NCI-H2107 treated with DMSO at 0.1 percent for 48 hours (cell line): ENCODE measurements at regions not wholly inside any gene's neighbourhood (a gene's known extent, or its start where the extent isn't known, plus 50 kb on each side); places are given as distances from the start of the nearest gene placed in this dataset.
A peak's percentile ranks its signal among the peaks of the same experiment; 100 is the strongest.

Source experiments
- DNase-seq: peaks from one replicate; lab custom pipeline; 2025; ENCODE audit not compliant: unreplicated experiment; lab: John Stamatoyannopoulos, UW

DNA sequence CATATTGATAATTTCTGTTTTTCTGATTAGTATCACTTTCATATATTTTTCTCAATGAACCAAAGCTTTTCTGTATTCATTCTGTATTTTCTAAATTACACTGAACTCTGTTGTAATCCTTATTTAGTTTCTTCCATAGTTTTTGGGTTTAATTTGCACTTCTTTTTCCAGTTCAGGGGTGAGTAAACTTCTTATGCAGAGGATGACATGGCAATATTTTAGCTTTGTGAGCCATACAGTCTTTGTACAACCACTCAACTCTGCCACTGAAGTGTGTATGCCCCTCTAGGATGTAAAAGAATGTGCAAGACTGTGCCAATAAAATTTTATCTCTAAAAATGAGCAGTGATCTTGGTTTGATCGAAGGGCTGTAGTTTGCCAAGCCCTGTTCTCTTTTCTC lies 239.0 kb upstream of the CITED2 start:
- DNase-seq = no peak

DNA sequence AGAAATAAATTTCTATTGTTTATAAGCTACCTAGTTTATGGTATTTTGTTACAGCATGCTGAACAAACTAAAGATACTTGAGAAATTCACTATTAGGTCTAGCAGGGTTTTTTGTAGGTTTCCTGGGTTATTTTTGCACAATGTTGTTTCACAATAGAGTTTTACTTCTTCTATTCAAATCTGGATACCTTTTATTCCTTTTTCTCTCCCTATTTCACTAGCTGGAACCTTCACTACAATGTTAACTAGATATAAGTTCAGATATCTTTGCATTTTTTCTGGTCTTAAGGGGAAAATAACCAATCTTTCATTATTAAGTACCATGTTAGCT lies 237.7 kb upstream of the CITED2 start:
- no peak for DNase-seq

DNA sequence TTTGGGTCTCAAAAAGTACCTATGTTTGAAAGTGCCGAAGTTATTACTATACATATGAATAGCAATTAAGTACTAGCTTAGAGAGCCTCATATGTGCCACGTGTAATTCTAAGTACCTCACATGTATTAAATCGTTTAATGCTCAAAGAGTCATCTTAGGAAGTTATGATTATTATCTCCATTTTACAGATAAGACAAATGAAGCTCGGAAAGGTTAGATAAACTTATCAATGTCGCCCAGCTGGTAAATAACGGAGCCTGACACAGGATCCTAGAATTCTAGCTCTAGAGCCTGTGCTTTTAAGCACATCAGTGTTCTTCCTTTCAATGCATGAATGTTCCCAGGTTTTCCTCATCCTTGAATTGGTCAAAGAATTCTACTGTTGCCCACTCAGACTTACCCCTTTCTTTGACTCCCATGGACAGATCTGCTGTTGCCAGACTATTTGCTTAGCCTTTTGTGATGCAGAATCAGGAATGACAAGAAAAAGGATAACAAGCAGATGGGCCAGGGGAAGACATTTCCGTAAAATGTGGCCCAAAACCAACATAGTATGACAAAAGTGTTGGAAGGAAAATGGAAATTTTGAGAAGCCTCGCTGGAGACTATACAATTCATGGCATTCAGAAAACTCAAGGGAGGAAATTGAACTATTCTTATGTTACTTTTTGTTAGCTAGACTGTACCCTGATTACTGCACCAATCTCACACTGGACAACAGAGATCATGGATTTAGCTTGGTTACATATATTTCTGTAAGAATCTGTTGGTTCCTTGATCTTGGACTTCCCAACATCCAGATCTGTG lies 237.1 kb upstream of the CITED2 start:
- DNase-seq = no peak

DNA sequence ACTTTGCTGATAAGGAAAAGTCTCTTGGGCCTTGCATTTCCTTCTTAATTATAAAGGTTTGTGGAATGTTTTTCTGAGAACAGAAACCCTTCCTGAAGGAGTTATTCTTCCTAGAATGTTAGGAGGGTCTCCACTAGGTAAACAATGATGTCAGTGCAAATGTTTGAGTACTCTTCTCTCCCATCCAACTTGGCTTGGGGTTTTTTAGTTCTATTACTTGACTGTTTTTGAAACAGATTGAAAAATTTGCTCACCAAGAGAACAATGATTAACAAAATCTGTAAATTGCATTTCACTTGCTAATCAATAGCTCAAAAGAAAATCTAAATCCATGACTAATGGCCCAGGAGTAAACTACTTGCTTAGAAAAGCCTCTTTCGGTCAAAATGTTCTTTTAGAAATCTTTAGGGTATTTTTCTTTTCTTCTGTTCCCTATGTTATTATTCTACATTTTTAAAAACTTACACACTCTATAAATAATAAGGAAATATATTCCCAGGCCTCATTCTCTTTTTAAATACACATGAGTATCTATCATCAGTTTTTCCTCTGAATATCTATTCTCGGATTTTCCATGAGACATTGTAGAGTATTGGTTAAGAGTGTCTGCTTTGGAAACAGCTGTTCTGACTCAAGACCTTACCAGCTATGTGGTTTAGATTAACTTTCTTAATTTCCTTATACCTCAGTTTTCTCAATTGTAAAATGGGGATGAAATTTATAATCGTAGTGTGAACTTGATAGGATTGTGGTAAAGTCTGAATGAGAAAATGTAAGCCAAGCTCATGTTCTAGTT lies 234.2 kb upstream of the CITED2 start:
- no peak for DNase-seq

DNA sequence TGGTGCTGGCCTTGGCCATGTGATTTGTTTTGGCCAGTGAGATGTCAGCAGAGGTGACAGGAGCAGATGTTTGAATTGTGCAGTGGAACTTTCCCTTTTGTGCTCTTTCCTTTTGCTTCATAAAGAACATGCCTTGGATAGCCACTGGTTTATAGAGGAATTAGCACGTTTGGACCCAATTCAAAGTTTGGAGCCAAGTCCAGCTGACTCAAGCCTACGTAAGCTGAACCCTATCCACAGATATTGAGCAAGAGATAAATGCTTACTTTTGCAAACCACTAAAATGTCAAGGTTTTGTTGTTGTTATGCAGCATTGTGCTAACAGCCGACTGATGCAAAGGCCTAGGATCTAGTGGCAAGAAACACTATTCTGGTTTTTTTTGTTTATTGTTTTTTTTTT lies 230.9 kb upstream of the CITED2 start:
- no peak for DNase-seq

DNA sequence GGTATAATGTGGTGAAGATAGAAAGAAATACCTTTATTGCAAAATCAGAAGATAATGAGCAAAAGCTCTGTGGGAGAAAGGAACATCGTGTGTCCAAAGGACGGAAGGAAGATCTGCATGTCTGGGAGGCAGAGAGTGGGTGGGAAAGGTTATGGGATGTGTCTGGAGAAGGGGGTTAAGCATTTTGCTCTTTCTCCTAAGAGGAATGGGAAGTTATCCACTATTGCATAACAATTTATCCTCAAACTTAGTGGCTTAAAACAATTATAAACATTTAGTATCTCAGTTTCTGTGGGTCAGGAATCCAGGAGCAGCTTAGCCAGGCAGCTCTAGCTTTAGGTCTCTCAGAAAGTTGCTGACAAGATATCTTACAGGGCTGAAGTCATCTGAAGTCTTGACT lies 229.1 kb upstream of the CITED2 start:
- DNase-seq = no peak

DNA sequence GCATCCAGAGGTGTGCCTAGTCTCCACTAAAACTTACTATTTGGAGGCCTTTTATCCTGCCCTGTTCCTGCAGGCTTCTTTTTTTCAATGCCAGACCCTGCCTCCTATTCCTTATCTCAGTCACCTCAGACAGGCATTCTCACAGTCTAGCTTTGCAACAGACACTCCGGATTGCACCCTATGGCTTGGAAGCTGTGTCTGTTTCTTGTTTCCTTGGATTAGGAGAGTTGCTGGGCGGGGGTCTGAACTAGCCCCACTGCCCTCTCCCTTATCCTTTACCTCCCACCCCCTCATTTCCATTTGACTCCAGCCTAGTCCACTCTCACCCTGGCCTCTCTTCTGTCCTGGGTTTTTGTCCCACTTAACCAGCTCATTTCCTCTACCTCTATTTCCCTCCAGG lies 228.1 kb upstream of the CITED2 start:
- no peak for DNase-seq

DNA sequence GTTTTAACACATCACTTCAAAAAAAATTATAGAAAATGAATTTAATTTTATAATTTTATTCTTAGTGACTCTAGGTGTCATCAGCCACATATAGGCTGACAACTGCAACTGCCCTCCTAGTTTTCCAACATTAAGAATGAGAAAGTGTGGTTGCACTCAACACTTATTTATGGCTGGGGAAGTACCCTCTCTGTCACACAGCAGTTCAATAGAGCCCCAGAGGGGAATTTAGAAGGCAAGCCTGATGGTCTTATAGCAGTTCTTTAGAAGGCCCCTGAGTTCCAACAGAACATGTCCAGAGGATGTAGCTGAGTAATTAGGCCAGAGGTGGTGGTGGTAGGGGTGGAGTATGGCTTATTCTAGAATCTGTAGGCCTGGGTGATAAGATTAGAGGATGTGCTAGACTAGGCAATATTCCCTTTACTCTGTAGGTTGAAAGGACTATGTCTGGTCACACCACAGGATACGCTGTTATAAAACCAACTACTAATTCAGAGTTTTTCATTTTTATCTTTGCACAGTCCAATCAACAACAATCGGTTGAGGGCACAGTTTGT lies 226.5 kb upstream of the CITED2 start:
- no peak for DNase-seq

DNA sequence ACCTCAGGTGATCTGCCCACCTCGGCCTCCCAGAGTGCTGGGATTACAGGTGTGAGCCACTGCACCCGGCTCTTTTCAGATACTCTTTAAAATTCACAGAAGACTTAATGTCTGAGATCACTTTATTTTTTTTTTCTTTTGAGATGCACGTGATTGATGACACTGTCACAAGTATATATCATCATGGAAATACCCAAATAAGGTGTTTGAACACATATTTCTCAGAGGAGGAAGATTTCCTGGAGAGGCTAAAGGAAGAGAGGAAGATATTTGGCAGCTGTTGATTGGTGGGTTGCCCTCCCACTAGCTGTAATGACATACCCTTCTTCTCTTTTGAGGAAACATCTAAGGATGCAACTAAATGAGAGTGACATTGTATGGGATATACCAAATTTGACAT lies 225.9 kb upstream of the CITED2 start:
- DNase-seq = no peak

DNA sequence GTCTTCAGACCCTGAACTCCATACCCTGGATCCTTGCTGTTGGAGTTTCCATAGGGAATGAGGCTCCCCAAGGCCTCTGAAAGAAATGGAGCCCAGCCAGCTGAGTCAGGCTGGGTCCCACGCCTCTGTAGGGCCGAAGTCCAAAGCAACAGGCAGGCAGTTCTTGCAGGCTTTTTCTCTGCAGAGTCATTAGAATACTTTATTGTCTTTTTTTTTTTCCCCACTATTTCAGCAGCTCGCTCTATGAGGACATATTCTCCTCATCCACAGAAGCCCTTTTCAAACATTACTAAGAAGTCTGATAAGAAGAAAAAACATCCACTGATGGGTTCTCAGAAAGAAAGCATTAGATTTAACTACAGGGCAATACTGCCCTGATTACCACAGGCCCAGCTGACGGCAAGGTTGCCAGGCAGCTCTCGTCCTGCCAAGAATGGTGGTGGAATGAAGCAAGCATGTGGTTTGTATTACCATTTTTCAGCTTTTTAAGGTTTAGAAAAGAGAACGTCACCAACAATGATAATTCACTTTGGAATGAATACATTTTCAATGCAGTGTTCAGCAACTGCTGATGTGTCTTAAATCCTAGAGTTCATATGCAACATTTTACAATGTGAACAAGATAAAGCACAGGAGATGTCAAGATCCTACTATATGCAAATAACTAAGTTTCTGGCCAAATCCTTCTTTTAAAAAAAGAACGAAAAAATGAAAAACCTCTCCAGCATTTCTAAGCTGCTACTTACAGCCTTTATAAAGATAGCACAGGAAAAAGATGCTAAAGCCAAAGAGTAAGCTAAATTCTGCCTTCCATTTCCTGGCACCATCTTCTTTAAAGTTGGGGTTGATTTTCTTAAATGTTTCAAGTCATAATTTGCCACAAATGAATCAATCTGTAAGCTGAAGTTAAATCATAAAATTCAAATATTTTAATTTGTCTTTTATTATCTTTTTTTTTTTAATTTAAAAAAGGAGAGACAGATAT lies 223.6 kb upstream of the CITED2 start:
- no peak for DNase-seq

DNA sequence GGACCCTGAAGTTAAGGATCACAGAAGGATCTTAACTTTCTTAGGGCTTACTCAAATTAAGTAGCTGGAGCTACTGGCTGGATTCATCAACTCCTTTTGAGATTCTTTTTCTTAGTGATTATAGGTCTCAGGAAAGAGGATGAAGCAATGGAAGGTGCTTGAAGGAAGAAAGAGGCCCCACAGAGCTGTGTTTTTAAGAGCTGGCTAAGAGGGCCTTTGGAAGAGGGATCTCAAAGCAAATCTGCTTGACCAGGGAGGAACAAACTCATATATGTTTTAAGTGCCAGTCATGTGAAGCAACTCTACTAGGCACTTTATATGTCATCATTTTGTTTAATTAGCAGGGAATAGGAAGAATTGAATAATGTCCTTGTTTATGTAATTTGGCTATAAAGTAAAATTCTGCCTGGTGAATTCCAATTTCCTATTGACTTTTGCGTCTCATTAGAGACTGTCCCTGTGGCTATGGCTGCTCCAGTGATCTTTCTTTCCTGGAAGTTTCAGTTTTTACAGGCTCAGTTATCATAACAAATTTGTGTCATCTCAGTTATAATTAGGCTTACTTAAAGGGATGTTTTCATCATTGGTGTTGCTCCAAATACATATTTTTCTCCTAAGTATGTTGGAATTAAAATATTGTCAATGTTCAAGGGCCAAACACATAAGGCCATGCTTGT lies 222.8 kb upstream of the CITED2 start:
- DNase-seq = no peak

DNA sequence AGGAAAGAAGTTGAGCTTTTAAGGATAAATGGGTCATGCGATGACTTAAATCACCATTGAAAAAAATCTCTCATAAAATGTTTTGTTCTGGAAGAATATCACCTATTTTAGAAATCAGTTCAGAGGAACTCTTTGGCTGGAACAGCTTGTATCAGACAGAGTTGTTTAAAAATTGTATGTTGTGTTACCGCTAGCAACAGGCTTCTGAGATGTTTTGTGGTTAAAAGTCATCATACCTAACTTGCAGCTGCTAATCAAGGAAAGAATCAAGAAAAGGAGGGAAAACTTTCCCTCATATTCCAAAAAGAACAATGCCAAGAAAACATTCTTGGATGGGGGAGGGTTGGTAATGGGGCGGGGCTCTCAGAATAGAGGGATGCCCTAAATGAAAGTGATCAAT lies 220.7 kb upstream of the CITED2 start:
- DNase-seq = no peak

DNA sequence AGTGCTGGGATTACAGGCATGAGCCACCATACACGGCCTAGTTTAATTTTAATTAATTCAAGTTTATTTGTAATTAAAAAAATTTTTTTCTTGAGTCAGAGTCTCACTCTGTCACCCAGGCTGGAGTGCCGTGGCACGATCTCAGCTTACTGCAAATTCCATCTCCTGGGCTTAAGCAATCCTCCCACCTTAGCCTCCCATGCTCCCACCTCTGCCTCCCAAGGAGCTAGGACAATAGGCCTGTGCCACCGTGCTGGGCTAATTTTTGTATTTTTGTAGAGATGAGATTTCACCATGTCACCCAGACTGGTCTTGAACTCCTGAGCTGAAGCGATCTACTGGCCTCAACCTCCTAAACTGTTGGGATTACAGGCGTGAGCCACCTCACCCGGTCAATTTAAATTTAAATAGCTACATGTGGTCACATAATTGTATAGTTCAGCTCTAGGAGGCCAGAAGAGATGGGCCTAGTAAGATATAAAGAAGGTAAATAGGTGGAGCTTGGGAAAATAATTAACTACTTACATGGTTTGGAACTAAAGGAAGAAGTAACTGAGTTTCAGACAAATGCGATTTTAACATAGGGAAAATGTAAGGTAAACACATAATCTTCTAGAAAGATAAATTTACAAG lies 220.0 kb upstream of the CITED2 start:
- no peak for DNase-seq

DNA sequence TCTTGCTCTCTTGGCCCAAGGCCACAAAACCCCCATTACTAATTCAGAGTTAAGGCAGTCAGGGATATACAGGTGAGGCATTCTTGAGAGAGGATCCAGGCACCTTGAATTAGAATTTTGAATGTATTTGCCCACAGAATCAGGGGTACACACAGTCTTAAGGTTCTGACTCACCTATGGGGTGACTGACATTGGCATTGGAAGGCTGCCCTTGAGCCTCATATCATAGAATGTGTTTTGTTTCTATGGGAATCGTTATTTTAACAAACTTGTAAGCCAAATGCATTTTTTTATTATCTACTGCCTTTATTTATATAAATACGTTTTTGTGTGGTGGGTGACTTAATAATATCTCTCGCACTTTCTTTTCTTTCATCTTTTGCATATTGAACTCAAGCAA lies 218.6 kb upstream of the CITED2 start:
- no peak for DNase-seq

DNA sequence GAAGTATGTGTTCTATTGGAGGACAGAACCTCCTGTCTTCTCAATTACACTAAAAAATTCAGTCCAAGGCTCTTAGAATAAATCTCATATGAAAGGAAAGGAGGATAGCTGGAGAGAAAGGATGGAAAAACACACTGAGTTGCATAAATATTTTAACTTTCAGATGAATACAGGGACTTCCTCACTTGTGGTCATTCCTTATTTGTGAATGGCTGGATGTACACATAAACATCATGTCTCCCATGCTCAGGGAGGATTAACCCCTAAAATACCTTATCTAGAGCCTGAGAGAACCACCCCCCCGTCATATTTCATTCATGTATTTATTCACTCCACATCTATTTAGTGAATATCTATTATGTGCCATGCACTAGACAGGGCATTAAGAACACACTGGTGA lies 217.6 kb upstream of the CITED2 start:
- no peak for DNase-seq

DNA sequence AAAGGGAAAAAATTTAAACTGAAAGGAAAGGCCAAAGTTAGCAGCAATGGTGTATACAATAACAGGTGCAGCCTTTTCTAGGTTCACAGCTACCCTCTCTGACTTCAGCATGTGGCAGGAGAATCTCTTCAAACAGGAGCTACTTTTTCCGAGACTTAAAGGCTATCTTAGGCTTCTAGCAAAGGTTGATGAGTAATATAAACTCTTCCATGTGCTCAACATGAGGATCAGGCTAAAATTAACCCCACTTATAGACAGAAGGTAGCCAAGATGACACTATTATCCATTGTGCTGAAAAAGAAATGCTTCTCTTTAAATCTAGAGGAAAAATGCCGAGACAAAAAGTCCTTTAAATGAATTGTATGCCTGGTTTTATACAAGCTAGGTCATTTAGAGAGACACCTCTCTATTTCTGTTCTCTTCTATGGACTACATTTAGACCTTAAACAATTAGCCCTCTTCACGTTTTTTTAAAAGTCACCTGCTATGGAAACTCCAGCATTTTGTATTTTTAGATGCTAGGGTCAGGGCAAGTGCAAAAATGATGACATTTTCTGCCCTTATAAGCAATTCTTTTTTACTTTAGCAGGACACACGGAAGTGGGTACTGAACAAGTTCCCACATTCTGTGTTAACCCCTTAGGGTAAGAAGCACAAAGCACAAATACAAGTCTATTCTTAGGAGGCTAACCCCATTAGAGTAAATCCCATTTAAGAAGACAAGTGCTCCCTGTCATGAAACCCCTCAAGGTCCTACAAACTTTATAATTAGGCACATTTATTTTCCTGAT lies 216.8 kb upstream of the CITED2 start:
- no peak for DNase-seq

DNA sequence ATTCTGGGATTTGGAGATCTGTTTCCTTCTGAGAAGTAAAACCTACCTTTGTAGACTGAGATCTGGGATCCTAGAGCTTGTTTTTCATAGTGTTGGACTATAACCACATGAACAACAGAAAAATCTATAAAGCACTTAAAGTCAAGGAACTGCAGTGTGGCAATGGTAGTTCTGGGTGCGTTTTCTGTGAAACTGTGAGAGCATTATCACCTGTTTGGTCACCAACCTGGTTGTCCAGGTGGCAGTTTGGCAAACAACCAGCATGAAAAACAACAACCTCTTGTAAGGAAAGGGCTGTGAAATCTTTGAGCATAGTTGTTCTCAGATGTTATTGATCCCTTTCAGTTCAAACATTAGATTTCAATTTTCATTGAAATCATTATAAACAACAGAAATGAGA lies 215.8 kb upstream of the CITED2 start:
- peak; percentile 10 for DNase-seq

DNA sequence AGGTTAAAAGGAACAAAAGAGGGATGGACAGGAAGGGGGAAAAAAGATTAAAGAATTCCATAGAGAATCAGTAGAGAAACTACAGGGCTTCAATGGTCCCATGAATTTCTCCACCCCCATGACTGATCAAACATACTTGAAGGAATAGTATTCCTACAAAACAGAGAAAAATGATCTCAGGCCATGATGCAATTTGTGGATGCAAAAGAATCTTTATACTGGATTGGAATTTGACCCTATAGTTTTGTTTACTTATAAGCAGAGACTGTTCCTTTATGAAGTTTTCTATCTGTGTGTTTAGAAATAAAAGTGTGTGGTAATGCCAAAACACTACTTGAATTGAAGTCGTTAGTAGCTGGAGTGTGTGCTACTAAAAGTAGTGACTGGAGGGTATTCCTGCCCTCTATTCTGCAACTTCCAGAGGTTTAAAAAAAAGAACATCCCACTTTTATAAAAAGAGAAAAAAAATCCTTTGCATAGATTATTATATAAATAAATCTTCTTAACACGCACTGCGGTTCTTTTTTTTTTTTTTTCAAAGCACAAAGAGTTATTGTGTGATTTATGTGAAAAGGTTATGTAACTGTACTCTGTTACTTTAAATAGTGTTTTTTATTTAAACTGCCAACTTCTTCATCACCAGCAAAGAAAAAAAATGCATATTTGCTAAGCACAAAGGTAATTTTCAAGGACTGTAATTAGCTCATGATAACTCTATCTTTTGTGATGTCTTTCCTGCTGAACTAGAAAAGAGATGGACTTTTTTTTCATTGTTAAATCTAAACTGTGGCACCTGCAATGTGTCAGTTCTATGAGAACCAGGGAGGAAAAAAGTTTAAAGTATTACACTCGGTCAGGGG lies 214.5 kb upstream of the CITED2 start:
- peak; percentile 40 for DNase-seq
